GM21360 (cell line): ENCODE measurements at regions not wholly inside any gene's neighbourhood (a gene's known extent, or its start where the extent isn't known, plus 50 kb on each side); places are given as distances from the start of the nearest gene placed in this dataset.

Experiments used
- ATAC-seq: cut with Tn5 transposase; IDR thresholded peaks from one replicate; pipeline ENCODE4 v1.9.1; 2021; ENCODE audit warnings: mild to moderate bottlenecking, moderate library complexity; ENCODE audit not compliant: unreplicated experiment

DNA sequence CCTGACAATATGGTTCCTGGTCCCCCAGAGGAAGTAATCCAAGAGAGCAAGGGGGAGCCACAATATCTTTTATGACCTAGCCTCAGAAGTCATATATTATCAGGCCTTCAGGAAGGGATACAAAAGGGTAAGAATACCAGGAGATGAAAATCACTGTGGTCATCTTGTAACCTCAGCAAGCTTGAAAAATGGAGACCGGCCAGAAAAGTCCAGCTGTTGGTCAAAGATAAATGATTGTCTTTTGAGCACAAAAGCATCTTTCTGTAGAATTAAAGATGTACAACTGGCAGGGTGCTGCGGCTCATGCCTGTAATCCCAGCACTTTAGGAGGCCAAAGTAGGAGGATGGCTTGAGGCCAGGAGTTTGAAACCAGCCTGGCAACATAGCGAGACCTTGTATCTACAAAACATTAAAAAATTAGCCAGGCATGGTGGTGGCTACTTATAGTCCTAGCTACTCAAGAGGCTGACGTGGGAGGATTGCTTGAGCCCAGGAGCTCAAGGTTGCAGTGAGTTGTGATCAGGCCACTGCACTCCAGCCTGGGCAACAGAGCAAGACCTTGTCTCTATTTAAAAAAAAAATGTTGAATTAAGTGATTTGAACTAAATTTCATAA, 118.0 kb upstream of the MARCKS start:
- no peak for ATAC-seq

DNA sequence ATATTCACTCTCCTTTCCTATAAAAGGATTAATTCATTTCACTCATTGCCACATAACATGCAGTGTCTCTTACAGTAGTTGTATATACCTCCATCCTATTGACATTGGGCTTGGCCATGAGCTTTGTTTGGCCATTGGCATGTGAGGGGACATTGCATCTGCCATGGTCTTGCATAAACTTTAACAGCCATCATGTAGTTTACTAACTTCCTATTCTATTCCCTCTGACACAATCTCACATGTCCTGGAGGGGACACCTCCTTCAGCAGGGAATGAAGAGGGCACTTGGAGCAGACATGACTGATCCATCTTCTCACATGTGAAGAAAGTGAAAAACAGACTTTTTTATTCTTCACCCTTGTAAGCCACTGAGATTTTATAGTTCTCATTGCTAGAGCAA, 115.5 kb upstream of the MARCKS start:
- ATAC-seq: no peak

DNA sequence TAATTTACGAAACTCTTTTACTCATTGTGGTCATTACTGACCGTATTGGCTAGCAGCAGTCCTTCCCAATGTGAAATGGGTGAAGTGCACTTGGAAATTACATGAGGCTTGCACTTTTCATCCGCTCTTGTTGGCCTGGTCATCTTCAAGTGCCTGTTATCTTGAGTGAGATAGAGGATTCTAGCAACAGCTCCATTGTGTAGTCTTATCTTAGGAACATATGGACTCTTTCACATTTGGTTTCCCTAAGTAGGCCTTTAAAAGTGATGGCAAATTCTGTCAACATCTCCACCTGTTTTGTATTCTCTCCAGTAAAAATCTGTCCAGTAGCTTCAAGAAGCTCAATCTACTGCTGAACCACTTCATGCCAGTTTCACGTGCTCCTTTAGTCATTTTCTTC, 114.8 kb upstream of the MARCKS start:
- ATAC-seq: no peak

DNA sequence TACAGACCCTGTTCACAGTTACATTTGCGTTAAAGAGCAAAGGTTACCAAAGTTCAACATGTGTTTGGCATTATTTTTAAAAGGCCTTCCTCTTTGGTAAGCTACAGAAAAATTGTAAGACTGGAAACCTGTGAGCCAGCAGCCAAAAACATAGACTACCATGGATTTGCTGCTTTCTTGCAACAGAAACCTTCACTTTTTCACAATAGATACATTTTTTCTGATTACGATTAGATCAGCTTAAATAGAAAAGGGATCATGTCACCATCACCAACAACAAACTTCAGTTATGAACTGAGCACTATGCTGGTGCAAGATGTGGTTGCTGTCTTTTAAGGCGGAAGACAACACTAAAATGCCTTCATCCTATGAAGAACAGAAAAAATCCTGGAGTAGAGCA, 112.3 kb upstream of the MARCKS start:
- ATAC-seq: no peak

DNA sequence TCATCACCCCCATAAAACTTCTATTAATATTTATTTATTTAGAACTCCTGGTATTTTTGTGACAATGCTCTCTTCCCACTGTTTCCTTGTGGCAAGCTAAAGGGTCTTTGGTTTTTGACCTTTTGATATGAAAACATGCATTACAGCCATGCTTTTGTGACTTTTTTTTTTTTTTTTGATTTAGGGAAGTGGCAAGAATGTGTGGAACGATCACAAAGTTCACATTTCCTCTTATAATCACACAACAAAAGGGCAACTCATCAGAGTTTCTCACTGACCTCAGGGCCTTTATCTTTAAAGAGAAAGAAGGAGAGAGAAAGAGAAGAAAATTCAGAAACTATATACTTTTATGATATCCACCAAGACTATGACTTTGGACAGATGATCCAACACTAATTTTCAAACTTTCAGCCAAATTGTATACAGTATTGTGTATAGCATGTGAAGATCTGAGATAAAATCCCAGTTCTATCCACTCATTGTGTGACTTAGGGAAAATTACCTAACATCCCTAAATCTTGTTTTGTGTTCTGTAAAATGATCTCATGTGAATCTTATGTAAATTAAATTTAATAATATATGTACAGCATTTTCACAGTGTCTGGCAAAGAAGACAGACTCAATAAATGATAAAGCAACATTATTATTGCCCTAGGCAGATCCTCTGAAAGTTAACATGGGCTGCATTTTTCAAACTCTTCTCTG, 106.8 kb upstream of the MARCKS start:
- no peak for ATAC-seq

DNA sequence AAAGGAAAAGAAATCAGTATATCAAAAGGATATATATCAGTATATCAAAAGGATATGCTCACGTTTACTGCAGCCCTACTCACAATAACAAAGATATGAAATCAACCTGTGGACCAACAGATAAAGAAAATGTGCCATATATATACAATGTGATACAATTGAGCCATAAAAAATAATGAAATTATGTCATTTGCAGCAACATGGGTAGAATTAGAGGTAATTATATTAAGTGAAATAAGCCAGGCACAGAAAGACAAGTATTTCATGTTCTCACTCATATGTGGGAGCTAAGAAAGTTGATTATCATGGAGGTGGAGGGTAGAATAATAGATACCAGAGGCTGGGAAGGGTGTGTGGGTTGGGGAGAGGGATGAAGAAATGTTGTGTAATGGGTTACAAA, 102.9 kb upstream of the MARCKS start:
- no peak for ATAC-seq

DNA sequence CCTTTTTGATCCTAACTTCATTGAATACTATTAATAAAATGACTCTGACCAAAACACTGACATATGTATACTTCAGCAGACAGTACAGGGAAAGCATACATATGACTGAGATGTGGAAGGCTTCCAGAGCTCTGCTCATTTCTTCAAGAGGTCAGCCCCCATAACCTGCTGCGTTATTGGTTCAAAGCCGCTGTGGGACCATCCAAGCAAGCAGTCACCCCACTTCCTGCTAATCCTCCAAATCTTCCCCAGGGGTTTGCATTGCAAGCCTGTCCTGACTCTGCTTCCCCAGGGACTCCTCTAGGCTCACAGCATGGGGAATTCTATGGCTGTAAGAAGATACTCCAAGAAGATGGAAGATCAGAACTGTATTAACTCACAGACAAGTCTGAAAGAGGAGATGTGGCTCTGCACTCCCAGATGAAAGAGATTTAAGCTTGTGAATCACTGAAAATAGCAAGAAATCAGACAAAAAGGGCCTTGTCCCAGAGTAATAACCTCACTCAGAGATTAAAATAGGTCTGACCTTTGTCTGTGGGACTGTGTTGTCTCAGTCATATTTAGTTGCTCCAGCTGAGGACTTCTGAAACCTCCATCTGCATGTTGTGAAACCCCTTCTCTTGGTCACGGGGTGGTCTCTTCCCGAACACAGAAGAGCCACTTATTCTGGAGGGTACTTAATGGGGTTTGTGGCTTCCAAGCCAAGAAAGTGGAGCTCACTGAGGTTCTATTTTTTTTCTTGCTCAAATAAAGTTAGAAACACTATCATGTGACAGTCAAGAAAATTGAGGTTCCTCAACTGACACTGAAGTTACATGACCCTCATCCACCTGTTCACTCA, 101.5 kb upstream of the MARCKS start:
- peak; percentile 81 for ATAC-seq

DNA sequence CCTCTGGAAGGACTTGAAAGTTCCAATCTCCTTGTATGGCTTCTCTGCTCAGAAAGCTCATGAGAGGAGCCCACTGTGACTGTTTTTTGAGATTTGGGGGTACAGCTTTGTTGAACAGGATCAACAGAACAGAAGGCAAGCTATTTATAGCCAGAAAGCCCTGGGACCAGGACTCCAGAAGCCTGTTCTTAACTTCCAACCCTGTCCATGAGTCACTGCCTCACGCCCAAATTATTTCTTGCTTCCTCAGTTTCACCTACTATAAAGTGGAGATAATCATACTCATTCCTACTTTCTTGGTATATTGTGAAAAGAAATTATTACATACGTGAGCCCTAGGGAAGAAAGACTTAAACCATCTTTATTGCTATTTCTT, 100.9 kb upstream of the MARCKS start:
- no peak for ATAC-seq

DNA sequence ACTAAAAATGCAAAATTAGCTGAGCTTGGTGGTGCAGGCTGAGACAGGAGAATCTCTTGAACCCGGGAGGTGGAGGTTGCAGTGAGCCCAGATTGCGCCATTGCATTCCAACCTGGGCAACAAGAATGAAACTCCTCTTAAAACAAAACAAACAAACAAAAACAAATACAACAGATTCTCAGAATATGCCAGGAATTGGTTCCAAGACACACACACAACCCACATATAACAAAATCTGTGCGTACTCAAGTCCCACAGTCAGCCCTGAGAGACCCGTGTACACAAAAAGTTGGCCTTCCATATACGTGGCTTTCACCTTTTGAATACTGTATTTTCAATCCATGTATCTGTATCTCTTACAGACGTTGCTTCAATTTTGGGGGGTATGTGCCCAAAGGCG, 98.9 kb upstream of the MARCKS start:
- no peak for ATAC-seq

DNA sequence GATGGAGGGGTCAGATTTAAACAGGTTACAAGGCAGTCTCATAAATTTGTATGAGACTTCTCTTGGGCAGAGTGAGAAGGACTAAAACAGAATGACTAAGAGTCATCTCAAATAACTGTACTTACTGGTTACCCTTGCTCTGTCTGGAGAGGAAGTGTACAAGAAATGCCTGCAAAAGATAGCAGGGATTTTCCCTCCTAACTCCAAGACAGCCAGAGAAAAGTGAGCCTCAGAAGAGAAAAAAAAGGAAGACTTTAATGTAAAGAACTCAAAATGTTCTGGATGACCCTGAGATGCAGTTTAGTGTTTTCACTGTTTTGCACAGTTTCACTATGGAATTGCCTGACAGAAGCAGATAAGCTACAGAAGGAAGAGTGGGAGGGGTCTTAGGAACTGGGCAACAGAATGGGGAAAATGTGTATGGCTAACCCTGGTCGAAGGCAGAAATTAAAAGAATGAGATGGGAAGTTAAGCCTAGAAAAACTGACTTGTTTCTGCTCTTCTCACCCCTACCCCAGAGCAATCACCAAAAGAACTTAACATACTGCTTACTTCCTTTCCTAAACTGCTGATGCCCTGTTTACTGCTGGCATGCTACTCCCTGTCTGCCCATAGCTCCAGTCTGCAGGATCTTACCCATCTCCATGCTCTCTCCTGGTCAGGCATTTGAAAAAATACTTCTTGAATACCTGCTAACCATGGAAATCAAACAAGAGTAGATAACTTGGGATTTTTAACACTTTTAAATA, 98.1 kb upstream of the MARCKS start:
- ATAC-seq: no peak

DNA sequence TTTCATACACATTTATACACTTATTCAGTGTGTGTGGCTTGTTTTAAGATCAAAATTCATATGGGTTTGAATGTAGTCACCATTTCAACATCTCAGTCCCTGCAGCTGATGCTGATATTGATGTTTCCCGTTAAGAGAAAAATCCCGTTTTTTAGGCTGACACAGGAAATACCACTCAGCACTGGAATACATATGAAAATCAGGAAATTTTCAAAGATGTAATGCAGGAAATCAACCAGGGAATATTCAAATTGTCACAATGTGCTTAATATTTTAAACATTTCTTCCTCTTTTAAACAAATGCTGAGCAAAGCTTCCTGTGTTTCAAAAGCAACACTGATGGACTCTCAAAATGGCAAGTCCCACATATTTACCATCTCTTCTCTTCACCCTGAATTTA, 94.5 kb upstream of the MARCKS start:
- ATAC-seq: no peak

DNA sequence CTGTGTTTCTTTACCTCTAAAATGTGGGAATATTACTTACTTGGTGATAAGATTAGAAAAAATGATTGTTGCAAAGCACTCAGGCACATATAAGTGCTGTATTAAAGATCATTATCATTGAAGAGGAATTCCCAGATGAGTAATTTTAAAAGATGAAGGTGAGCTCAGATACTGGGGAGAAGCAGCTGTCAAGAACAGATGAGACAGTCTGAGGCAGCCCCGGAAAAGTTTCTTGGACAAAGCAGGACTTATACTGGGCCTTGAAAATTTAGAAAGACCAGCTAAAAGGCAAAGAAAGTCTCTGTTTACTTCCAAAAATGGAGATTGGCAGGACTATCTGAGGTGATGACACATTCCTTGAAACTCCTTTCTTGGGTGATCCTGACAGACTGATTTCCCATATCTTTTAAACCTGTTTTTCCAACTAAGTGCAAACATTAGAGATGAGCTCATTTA, 93.8 kb upstream of the MARCKS start:
- ATAC-seq: no peak

DNA sequence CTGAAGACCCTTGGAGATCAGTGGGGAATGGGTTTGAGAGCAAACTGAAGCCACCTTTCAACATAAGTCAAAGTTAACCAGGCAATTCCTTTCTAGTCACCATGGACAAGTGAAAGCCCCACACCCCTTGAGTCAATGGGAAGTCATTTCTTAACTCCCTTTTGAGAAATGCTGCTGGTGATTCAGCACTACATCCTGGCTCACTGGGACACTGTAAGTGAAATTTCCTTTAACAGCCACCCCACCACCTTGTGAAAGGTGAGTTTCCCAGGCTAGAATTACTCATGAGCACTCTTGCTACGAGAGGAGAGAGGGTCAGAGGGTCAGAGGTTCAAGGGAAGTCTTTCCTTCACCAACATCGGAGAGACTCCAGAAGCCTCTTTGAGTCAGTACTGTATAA, 93.3 kb upstream of the MARCKS start:
- ATAC-seq: peak; percentile 69

DNA sequence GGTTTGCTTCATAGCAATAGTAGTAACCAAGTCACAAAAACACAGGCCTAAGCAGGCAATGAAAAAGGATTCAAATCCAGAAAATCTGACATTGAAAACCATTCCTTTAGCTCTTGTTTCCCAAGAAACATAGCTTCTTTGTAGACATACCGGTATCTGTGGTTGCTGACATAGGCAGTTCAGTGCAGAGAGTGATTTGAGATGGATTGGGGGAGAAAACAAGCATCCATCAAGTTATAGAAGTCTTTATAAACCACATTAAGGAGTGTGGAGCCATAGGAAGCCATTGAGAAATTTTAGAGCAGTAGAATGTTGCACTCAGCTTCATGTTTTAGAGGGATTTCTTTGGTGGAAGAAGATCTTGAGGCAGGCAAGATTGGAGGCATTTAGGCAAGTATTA, 91.2 kb upstream of the MARCKS start:
- ATAC-seq: no peak

DNA sequence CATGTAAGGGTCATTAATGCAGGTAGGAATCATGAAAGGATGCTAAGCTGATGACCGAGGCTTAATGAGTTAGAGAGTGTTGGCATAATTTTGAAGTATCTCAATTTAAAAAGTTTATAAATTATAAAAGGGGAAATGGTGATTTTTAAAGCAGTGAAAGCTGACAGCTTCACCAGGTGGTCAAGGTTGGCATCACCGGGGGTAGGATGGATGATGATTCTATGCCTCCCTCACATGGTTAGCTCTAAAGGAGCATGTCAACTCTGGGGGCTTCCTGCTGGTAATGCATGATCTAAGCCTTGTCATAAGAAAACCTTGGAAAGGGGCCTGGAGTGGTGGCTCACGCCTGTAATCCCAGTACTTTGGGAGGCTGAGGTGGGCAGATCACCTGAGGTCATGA, 89.2 kb upstream of the MARCKS start:
- ATAC-seq: no peak

DNA sequence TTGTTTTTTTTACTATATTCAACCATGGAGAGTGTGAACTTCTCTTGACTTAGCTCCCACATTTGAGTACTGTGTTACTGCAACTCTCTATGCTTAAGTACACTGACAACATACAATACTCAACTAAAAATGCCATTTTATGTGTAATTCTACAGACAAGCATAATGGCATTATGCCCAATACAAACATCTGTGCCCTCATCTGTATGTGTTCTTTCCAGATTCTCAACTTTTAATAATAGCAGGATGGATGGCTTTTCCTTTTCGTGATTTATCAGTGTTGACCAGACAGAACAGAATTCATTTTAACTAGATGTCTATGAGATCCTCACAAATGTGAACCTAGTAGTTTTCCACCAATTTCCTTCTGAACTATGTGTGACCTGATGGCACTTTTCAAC, 84.2 kb upstream of the MARCKS start:
- ATAC-seq: no peak

DNA sequence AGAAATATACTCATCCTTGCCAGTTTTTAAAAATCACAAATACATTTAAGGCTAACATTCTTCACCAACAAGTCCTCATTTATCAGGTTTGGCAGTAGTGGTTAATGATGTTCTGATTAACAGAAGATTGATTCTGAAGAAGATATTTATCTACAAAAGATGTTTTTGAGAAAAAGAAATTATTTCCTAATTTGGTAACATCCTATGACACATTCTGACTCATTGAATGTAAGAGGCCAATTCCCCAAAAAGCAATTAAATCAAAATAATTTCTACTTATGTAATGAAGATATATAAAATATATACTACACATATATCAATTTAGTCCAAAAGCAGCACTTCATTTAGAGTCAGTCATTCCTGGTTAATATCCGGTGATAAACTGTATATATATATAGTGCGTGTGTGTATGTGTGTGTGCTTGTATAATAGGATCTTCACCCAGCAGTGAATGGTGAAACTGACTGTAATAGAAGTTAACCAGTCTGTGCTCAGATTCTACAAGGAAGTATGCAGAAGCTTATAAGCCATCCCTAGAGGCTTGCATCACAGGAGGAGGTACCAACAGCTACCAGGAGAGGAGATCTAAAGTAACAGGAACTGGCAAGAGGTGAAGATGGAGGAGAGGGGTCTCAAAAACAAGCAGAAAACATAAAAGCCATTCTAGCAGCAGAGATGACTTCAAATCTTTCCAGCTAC, 82.9 kb upstream of the MARCKS start:
- no peak for ATAC-seq

DNA sequence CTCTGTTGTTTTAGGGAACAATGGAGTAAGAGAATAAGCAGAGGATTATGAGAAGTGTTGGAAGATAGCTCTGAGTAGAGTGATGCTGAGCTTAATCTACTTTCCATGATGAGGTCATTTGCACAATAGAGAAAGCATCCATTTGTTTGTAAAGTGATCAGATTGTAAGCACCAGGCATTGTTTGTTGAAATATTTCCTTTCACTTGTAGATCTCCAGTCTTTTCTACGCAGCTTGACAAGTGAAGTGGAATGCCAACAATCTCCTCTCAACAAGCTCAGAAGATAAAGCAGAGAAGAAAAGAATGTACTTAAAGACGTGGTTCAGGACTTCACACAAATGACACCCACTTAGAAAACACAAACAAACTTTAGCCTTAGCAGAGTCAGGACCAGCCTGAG, 80.1 kb upstream of the MARCKS start:
- no peak for ATAC-seq

DNA sequence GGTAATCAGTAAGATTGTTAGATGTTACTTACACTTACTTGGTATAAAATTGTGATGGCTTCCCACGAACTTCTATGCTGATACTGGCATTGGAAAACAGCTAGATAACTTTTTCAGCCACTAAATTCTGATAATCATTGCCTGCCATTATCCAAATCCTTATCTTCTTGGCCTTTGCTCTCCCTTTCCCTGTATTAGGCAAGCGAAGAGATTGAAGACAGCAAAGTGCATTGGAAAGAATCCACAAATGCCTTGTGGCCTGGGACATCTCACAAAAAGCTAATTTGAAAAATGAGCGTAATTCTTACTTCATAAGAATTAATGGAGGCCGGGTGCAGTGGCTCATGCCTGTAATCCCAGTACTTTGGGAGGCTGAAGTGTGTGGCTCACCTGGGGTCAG, 79.5 kb upstream of the MARCKS start:
- no peak for ATAC-seq

DNA sequence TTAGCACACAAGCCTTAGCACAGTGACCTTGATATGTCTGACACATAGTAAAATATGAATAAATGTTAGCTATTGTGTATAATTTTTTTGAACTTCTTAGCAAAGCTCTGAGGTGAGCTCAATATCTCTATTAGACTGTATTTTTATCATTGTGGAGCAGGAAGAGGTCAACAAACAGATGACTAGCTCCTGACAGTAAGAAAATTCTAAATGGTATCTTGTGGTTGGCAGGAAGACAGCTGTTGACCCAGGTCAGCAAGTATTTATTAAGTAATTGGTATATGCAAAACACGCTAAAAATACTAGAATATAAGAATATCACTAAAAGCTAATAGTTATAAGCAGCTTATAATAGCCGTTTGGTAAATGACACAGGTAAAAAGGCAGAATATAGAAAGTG, 77.5 kb upstream of the MARCKS start:
- ATAC-seq: no peak

DNA sequence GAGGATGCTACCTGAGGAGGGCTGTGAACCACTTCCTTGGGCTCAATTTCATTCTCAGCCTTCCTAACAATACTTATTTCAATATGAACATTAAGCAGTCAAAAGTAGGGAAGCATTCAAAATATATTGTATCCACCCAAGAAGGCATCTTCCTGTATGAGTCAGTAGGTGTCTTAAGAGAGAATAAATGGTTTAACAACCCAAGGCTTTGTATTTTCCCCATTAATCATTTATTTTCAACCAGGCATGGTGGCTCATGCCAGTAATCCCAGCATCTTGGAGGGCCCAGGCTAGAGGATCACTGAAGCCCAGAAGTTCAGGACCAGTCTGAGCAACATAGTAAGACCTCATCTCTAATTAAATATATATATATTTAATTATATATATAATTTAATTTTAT, 74.5 kb upstream of the MARCKS start:
- ATAC-seq: no peak
